GM12878 (cell line): ENCODE measurements at regions not wholly inside any gene's neighbourhood (a gene's known extent, or its start where the extent isn't known, plus 50 kb on each side); places are given as distances from the start of the nearest gene placed in this dataset.

Experiments used
- ATAC-seq: fragments of 200-7000 bp; cut with Tn5 transposase; 3 replicates; pipeline ENCODE4 v1.9.1; 2020; ENCODE audit warnings: mild to moderate bottlenecking, moderate library complexity
- BruUV-seq: library from RNA; stranded (reverse); fragments of 400-500 nt; replicated peaks from 2 replicates; lab custom pipeline; 2021; lab: Mats Ljungman, UMichigan
- CTCF ChIA-PET: fragments of 300-600 bp; sonication (Branson Sonifier 250); formaldehyde crosslinking; extraction: SDS; loops from one replicate; lab custom pipeline; 2021; ENCODE audit warnings: inconsistent platforms; lab: Yijun Ruan, JAX
- POLR2A ChIA-PET: fragments of 350-600 bp; formaldehyde crosslinking; extraction: SDS; loops from one replicate; lab custom pipeline; 2021; ENCODE audit warnings: inconsistent platforms; lab: Charles Lee
- RAD21 ChIA-PET: fragments of 300-600 bp; sonication (Branson Sonifier 250); formaldehyde crosslinking; loops from one replicate; lab custom pipeline; 2023; ENCODE audit warnings: antibody characterized with exemption; ENCODE audit not compliant: unreplicated experiment; lab: Charles Lee
- SMC1A ChIA-PET: fragments of 300-600 bp; sonication (Branson Sonifier 250); formaldehyde crosslinking; loops from one replicate; lab custom pipeline; 2023; ENCODE audit not compliant: unreplicated experiment, uncharacterized antibody; lab: Charles Lee
- DNase-seq: peaks from one replicate; pipeline ENCODE4 v3.0.0-alpha.2; 2011; ENCODE audit warnings: low read depth, low spot score
- FAIRE-seq: peaks from 3 replicates; lab custom pipeline; 2011; peaks lifted over from hg19 to GRCh38; lab: Jason Lieb, UNC
- H2AFZ ChIP-seq: 2 replicates; pipeline ENCODE4 v1.6.0; 2011; ENCODE audit warnings: low read depth, low read length, control low read depth; ENCODE audit not compliant: control insufficient read depth
- H3K27ac ChIP-seq: 2 replicates; pipeline ENCODE4 v1.5.1; 2011; ENCODE audit warnings: control low read depth; ENCODE audit not compliant: control insufficient read depth, insufficient read depth
- H3K27me3 ChIP-seq, 2 experiments: replicated peaks in 1 of 2; 2 replicates each; pipeline versions ENCODE4 v1.6.0 to v1.6.1; 2011; ENCODE audit warnings: low read length in 1 of 2; ENCODE audit not compliant: control insufficient read depth in 2 of 2, insufficient read depth in 2 of 2
- H3K36me3 ChIP-seq, 2 experiments: 2 replicates each; pipeline ENCODE4 v1.5.1; 2011; ENCODE audit warnings: low read length in 1 of 2; ENCODE audit not compliant: control insufficient read depth in 2 of 2, insufficient read depth in 2 of 2
- H3K4me1 ChIP-seq: 2 replicates; pipeline ENCODE4 v1.6.1; 2011; ENCODE audit warnings: mild to moderate bottlenecking, low read length, moderate library complexity, mixed read lengths; ENCODE audit not compliant: control insufficient read depth, insufficient read depth
- H3K4me2 ChIP-seq: 2 replicates; pipeline ENCODE4 v1.6.0; 2011; ENCODE audit warnings: control low read depth; ENCODE audit not compliant: control insufficient read depth, insufficient read depth
- H3K4me3 ChIP-seq: fragments of 200-600 bp; sonication (generic); 2 replicates; pipeline ENCODE4 v1.5.1; 2016
- H3K79me2 ChIP-seq: 2 replicates; pipeline ENCODE4 v1.6.0; 2011; ENCODE audit warnings: low read length; ENCODE audit not compliant: control insufficient read depth, insufficient read depth
- H3K9ac ChIP-seq: 2 replicates; pipeline ENCODE4 v1.8.0; 2011; ENCODE audit warnings: low read length, control low read depth, mixed read lengths; ENCODE audit not compliant: control insufficient read depth, insufficient read depth
- H3K9me3 ChIP-seq: replicated peaks from 3 replicates; pipeline ENCODE4 v1.5.1; 2011; ENCODE audit warnings: mild to moderate bottlenecking, low read length; ENCODE audit not compliant: control insufficient read depth, insufficient read depth
- H4K20me1 ChIP-seq: 2 replicates; pipeline ENCODE4 v1.6.0; 2011; ENCODE audit not compliant: control insufficient read depth, insufficient read depth
- EP300 ChIP-seq, 2 experiments: fragments of 150-350 bp in 1 of 2; IDR thresholded peaks; 2 replicates each; pipeline ENCODE4 v1.6.1; 2011 to 2012; ENCODE audit warnings: low read depth in 2 of 2, low read length in 2 of 2, borderline replicate concordance in 1 of 2, improper control_type of control experiment in 1 of 2, inconsistent platforms in 1 of 2; ENCODE audit not compliant: control insufficient read depth in 1 of 2
- IKZF1 ChIP-seq: fragments of 450-650 bp; conservative IDR thresholded peaks from 2 replicates; pipeline ENCODE4 v1.6.1; 2017; ENCODE audit warnings: antibody characterized with exemption, mild to moderate bottlenecking
- KAT2A ChIP-seq: conservative IDR thresholded peaks from 2 replicates; pipeline ENCODE4 v1.6.1; 2011; ENCODE audit warnings: low read depth, low read length; ENCODE audit not compliant: control insufficient read depth
- NFIC ChIP-seq: IDR thresholded peaks from 2 replicates; pipeline ENCODE4 v1.6.1; 2012; ENCODE audit warnings: low read depth, mild to moderate bottlenecking, inconsistent platforms, low read length, moderate library complexity
- RUNX3 ChIP-seq: IDR thresholded peaks from 2 replicates; pipeline ENCODE4 v1.6.1; 2012; ENCODE audit warnings: low read length, inconsistent platforms
- WGBS: methylation state at CpG from one replicate; pipeline ENCODE4 v1.1.6; 2016; ENCODE audit warnings: low lambda C conversion rate; ENCODE audit not compliant: insufficient replicate concordance, insufficient coverage; ENCODE audit errors: missing lambda C conversion rate; 5-methylcytosine and 5-hydroxymethylcytosine counted together
- in situ Hi-C: fragments of 300-500 bp; cut with MboI; formaldehyde crosslinking; loops from 9 replicates; pipeline ENCODE4 v1.14.3; 2018; ENCODE audit warnings: mixed read lengths
- intact Hi-C: fragments of 100-400 bp; cut with micrococcal nuclease; formaldehyde crosslinking; loops from one replicate; pipeline ENCODE4 v1.14.2; 2022; ENCODE audit not compliant: unreplicated experiment
- TF ChIP-seq, protein P1 (sequence below): fragments of 450-650 bp; formaldehyde crosslinking; IDR thresholded peaks from 2 replicates; pipeline ENCODE4 v1.4.0; 2020; ENCODE audit warnings: mild to moderate bottlenecking, moderate library complexity
- TF ChIP-seq, protein P2 (sequence below): fragments of 450-650 bp; IDR thresholded peaks from 2 replicates; pipeline ENCODE4 v1.6.1; 2017; ENCODE audit warnings: mild to moderate bottlenecking, low read depth, inconsistent platforms; ENCODE audit not compliant: poor library complexity, severe bottlenecking
- TF ChIP-seq, protein P3 (sequence below): fragments of 450-650 bp; formaldehyde crosslinking; IDR thresholded peaks from 2 replicates; pipeline ENCODE4 v1.5.0; 2022; ENCODE audit warnings: mild to moderate bottlenecking, missing genetic modification characterization

DNA sequence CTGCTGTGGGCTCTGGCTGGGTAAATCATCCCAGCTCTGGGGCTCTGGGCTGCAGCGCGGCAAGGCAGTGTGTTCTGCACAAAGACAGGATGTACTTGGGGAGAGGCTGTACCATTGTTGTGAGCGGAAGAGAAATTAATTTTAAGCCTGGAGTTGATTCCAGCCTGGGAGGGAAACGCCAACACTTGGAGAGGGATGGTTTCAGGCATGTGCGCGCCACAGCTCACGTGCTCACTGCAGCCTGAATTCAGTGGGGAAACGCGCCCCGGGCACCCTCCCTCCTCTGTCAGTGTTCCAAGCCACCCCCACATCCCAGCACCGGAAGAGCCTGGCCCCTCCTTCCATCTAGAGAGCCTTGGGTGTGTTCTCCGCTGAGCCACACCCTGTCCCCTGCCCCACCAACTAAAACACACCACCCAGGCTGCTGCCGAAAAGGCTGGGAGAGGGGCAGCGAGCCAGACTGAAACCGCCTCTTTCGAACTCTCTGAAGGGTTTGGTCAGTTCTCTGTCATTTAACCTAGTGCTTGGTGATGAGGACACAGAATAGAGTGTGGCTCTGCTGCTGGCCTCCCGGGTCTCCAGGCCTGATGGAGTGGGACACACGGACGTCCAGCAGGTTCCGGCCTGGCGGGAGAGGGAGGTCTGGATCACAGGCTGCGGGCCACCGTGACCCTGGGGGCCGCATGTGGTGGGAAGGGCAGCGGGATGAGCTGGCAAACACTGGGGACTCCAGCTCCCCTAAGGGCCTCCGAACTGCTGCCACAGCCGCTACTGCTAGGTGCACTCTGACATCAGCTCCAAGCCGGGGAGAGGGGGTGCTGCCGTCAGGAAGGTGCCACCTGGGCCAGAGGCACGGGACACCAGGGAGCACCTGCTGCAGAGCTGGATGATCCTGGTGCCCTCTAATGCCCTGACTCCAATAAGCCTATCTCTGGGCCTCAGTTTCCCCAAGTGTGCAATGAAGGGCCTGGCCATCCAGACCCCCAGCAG, 230.8 kb downstream of the CTTN start (continued):
- TF ChIP-seq, protein P1, sequence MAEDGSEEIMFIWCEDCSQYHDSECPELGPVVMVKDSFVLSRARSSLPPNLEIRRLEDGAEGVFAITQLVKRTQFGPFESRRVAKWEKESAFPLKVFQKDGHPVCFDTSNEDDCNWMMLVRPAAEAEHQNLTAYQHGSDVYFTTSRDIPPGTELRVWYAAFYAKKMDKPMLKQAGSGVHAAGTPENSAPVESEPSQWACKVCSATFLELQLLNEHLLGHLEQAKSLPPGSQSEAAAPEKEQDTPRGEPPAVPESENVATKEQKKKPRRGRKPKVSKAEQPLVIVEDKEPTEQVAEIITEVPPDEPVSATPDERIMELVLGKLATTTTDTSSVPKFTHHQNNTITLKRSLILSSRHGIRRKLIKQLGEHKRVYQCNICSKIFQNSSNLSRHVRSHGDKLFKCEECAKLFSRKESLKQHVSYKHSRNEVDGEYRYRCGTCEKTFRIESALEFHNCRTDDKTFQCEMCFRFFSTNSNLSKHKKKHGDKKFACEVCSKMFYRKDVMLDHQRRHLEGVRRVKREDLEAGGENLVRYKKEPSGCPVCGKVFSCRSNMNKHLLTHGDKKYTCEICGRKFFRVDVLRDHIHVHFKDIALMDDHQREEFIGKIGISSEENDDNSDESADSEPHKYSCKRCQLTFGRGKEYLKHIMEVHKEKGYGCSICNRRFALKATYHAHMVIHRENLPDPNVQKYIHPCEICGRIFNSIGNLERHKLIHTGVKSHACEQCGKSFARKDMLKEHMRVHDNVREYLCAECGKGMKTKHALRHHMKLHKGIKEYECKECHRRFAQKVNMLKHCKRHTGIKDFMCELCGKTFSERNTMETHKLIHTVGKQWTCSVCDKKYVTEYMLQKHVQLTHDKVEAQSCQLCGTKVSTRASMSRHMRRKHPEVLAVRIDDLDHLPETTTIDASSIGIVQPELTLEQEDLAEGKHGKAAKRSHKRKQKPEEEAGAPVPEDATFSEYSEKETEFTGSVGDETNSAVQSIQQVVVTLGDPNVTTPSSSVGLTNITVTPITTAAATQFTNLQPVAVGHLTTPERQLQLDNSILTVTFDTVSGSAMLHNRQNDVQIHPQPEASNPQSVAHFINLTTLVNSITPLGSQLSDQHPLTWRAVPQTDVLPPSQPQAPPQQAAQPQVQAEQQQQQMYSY (CRISPR knock-in tag), result no peak
- no peak for TF ChIP-seq KAT2A

DNA sequence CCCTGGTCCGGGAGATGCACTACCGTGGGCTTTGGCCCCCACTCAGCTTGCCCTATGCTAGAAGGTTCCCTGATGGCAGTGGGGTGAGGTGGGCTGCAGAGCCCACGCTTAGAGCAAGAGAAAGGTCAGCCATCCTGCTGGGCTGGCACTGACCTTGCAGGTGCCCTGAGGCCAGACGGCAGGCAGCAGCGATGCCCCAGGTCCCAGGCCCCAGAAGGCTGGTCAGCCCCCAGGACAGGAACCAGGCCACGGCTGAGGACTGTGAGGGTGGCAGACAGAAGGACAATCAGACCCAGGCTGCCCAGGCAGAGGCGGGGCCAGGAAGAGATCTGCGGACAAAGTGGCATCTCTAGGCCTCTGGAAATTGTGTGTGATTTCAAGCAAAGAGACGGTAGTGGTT, 231.7 kb downstream of the CTTN start:
- BruUV-seq, result no TSS peak
- no peaks in the 10 kb centered on the region for H3K9me3 ChIP-seq
- no peaks in the 10 kb centered on the region for H3K4me1 ChIP-seq
- intact Hi-C loops (no loop called here), in situ Hi-C loops (loop anchor here (5.0 kb wide), 1 partner anchor 52 kb away; no protein-coding TSS in a partner anchor)
- FAIRE-seq, result no peak
- no peak for DNase-seq
- H3K79me2 ChIP-seq, result no peaks in the 10 kb centered on the region
- POLR2A ChIA-PET, result no interaction called here
- no peak overlapping the region for H3K9ac ChIP-seq
- H3K27ac ChIP-seq, result no peak overlapping the region
- no peaks in the 10 kb centered on the region for H4K20me1 ChIP-seq
- no peak overlapping the region for H3K4me2 ChIP-seq
- RAD21 ChIA-PET, result no interaction called here
- SMC1A ChIA-PET, result no interaction called here
- CTCF ChIA-PET, result no interaction called here
- no peak overlapping the region for H2AFZ ChIP-seq
- H3K36me3 ChIP-seq, result no peaks in the 10 kb centered on the region
- H3K27me3 ChIP-seq, result no peaks in the 10 kb centered on the region
- TF ChIP-seq, protein P2, sequence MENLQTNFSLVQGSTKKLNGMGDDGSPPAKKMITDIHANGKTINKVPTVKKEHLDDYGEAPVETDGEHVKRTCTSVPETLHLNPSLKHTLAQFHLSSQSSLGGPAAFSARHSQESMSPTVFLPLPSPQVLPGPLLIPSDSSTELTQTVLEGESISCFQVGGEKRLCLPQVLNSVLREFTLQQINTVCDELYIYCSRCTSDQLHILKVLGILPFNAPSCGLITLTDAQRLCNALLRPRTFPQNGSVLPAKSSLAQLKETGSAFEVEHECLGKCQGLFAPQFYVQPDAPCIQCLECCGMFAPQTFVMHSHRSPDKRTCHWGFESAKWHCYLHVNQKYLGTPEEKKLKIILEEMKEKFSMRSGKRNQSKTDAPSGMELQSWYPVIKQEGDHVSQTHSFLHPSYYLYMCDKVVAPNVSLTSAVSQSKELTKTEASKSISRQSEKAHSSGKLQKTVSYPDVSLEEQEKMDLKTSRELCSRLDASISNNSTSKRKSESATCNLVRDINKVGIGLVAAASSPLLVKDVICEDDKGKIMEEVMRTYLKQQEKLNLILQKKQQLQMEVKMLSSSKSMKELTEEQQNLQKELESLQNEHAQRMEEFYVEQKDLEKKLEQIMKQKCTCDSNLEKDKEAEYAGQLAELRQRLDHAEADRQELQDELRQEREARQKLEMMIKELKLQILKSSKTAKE, result no peak
- TF ChIP-seq RUNX3 (no peak), IKZF1 (no peak), EP300 (IDR thresholded peaks at IDR 0.05; ENCODE audit: borderline replicate concordance in 1 of 2, control insufficient read depth in 1 of 2, low read depth in 2 of 2, low read length in 2 of 2) (no peak), NFIC (no peak)
- TF ChIP-seq, protein P3, sequence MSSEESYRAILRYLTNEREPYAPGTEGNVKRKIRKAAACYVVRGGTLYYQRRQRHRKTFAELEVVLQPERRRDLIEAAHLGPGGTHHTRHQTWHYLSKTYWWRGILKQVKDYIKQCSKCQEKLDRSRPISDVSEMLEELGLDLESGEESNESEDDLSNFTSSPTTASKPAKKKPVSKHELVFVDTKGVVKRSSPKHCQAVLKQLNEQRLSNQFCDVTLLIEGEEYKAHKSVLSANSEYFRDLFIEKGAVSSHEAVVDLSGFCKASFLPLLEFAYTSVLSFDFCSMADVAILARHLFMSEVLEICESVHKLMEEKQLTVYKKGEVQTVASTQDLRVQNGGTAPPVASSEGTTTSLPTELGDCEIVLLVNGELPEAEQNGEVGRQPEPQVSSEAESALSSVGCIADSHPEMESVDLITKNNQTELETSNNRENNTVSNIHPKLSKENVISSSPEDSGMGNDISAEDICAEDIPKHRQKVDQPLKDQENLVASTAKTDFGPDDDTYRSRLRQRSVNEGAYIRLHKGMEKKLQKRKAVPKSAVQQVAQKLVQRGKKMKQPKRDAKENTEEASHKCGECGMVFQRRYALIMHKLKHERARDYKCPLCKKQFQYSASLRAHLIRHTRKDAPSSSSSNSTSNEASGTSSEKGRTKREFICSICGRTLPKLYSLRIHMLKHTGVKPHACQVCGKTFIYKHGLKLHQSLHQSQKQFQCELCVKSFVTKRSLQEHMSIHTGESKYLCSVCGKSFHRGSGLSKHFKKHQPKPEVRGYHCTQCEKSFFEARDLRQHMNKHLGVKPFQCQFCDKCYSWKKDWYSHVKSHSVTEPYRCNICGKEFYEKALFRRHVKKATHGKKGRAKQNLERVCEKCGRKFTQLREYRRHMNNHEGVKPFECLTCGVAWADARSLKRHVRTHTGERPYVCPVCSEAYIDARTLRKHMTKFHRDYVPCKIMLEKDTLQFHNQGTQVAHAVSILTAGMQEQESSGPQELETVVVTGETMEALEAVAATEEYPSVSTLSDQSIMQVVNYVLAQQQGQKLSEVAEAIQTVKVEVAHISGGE (CRISPR knock-in tag), result no peak
- TF ChIP-seq, all 136 proteins: peak for 0
- no peak for ATAC-seq
- WGBS, result 48% methylated on average over 9 of the region's 9 CpGs
- H3K4me3 ChIP-seq, result no peak overlapping the region
